Ovary (tissue), 3 donors: ENCODE measurements at regions not wholly inside any gene's neighbourhood (a gene's known extent, or its start where the extent isn't known, plus 50 kb on each side); places are given as distances from the start of the nearest gene placed in this dataset.
"Not testable (repeated sequence)": the region's sequence is repeated elsewhere in the genome, so short reads cannot be mapped to it uniquely, and the experiment has no call there.

Experiments
- EP300 ChIP-seq: sonication (generic); formaldehyde crosslinking; IDR thresholded peaks from one replicate; pipeline ENCODE4 v1.6.1; 2017; ENCODE audit warnings: antibody characterized with exemption
- POLR2A ChIP-seq: fragments of 450-650 bp; IDR thresholded peaks from one replicate; pipeline ENCODE4 v1.6.1; 2017; ENCODE audit warnings: antibody characterized with exemption, mild to moderate bottlenecking, moderate library complexity
- TF ChIP-seq, protein P1 (sequence below), 3 donors: fragments of 450-650 bp in 2 of 3; fragments of 200-600 bp in 1 of 3; IDR thresholded peaks; one replicate each; pipeline versions ENCODE4 v1.5.1 to v1.8.0; 2016 to 2022; ENCODE audit warnings: antibody characterized with exemption in 3 of 3, mild to moderate bottlenecking in 1 of 3
- donor health status: DM: no; HTN: no; CAD: no.

DNA sequence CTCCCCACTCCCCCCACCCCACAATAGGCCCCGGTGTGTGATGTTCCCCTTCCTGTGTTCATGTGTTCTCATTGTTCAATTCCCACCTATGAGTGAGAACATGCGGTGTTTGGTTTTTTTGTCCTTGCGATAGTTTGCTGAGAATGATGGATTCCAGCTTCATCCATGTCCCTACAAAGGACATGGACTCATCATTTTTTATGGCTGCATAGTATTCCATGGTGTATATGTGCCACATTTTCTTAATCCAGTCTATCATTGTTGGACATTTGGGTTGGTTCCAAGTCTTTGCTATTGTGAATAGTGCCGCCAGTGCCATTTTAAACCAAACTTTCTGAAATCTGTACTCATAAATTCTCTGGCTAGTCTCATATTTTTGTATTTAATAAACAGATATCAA, 85.3 kb upstream of the MAGI3 start:
- TF ChIP-seq, protein P1, sequence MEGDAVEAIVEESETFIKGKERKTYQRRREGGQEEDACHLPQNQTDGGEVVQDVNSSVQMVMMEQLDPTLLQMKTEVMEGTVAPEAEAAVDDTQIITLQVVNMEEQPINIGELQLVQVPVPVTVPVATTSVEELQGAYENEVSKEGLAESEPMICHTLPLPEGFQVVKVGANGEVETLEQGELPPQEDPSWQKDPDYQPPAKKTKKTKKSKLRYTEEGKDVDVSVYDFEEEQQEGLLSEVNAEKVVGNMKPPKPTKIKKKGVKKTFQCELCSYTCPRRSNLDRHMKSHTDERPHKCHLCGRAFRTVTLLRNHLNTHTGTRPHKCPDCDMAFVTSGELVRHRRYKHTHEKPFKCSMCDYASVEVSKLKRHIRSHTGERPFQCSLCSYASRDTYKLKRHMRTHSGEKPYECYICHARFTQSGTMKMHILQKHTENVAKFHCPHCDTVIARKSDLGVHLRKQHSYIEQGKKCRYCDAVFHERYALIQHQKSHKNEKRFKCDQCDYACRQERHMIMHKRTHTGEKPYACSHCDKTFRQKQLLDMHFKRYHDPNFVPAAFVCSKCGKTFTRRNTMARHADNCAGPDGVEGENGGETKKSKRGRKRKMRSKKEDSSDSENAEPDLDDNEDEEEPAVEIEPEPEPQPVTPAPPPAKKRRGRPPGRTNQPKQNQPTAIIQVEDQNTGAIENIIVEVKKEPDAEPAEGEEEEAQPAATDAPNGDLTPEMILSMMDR (IDR thresholded peaks at IDR 0.05) = not testable (repeated sequence)
- not testable (repeated sequence) for TF ChIP-seq POLR2A, EP300
